Glutamatergic neuron (in vitro differentiated cells): ENCODE measurements at regions not wholly inside any gene's neighbourhood (a gene's known extent, or its start where the extent isn't known, plus 50 kb on each side); places are given as distances from the start of the nearest gene placed in this dataset.
"Not testable (repeated sequence)": the region's sequence is repeated elsewhere in the genome, so short reads cannot be mapped to it uniquely, and the experiment has no call there.

Source experiments
- DNase-seq: peaks from one replicate; pipeline ENCODE4 v3.0.0; 2022
- H3K27ac Mint-ChIP-seq: one replicate; pipeline ENCODE4 v1.8.0; 2020; ENCODE audit warnings: mild to moderate bottlenecking, mixed read lengths, inconsistent platforms; ENCODE audit not compliant: unreplicated experiment
- H3K27me3 Mint-ChIP-seq: one replicate; pipeline ENCODE4 v1.8.0; 2020; ENCODE audit warnings: mild to moderate bottlenecking, moderate library complexity, mixed read lengths, inconsistent platforms; ENCODE audit not compliant: unreplicated experiment
- H3K36me3 Mint-ChIP-seq: one replicate; pipeline ENCODE4 v1.8.0; 2020; ENCODE audit warnings: mild to moderate bottlenecking, mixed read lengths, inconsistent platforms; ENCODE audit not compliant: unreplicated experiment
- H3K4me1 Mint-ChIP-seq: one replicate; pipeline ENCODE4 v1.8.0; 2020; ENCODE audit warnings: mild to moderate bottlenecking, low read depth, mixed read lengths, inconsistent platforms; ENCODE audit not compliant: unreplicated experiment
- H3K4me3 Mint-ChIP-seq: one replicate; pipeline ENCODE4 v1.8.0; 2020; ENCODE audit warnings: mild to moderate bottlenecking, mixed read lengths, inconsistent platforms; ENCODE audit not compliant: unreplicated experiment
- H3K9me3 Mint-ChIP-seq: one replicate; pipeline ENCODE4 v1.8.0; 2020; ENCODE audit warnings: mild to moderate bottlenecking, moderate library complexity, mixed read lengths, inconsistent platforms; ENCODE audit not compliant: unreplicated experiment
- TF ChIP-seq, protein P1 (sequence below): fragments of 200-600 bp; sonication (generic); IDR thresholded peaks from one replicate; pipeline ENCODE4 v1.5.0; 2021; ENCODE audit not compliant: partially characterized antibody, unreplicated experiment

DNA sequence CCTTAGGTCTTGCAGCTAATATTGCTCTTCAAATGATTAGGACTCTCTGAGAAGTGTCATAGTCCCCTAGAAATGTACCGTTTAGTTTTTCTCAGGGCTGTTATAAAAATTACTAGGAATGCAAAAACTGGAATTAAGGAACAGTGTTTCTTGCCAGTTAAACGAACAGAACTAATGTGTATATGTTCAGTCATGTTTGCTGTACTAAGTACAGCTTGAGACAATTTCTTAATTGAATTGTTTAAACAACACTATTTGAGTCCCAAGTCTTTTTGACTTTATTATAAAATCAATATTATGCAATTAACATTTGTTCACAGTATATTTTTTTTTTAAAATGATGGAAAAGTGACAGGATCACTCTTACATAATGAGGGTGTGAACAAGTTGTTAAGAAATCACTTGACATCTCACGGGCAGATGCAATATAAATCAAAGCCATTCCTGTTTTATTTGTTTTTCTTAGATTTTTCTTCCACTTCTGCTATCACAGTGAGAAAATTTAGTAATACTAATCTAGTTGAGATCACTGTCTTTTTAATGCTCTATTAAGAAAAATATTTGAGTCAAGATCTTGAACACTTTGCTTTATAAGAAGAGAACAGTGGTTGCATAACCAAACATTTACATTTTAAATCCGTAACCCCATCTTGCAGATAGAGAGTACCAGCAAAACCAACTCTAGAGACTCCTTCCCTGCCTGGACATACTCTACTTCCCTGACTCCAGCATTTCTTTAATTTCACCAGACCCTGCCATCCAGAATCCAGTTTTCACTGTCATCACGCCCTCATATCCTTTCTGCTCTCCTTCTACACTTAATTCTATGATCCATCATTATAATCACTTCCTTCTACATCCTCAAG lies 140.7 kb upstream of the KITLG start:
- DNase-seq: no peak
- no peaks in the 10 kb centered on the region for H3K36me3 Mint-ChIP-seq
- H3K9me3 Mint-ChIP-seq: no peaks in the 10 kb centered on the region
- peaks cover 2% of the 10 kb centered on the region for H3K27me3 Mint-ChIP-seq
- no peak overlapping the region for H3K4me3 Mint-ChIP-seq
- peaks cover 4% of the 10 kb centered on the region for H3K4me1 Mint-ChIP-seq
- H3K27ac Mint-ChIP-seq: no peak overlapping the region
- TF ChIP-seq, protein P1, sequence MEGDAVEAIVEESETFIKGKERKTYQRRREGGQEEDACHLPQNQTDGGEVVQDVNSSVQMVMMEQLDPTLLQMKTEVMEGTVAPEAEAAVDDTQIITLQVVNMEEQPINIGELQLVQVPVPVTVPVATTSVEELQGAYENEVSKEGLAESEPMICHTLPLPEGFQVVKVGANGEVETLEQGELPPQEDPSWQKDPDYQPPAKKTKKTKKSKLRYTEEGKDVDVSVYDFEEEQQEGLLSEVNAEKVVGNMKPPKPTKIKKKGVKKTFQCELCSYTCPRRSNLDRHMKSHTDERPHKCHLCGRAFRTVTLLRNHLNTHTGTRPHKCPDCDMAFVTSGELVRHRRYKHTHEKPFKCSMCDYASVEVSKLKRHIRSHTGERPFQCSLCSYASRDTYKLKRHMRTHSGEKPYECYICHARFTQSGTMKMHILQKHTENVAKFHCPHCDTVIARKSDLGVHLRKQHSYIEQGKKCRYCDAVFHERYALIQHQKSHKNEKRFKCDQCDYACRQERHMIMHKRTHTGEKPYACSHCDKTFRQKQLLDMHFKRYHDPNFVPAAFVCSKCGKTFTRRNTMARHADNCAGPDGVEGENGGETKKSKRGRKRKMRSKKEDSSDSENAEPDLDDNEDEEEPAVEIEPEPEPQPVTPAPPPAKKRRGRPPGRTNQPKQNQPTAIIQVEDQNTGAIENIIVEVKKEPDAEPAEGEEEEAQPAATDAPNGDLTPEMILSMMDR: no peak

GRCh38 chr12:88720231-88720630 lies 140.0 kb upstream of the KITLG start:
- Mint-ChIP-seq H3K4me3 (no peak overlapping the region), H3K27ac (no peak overlapping the region)

DNA sequence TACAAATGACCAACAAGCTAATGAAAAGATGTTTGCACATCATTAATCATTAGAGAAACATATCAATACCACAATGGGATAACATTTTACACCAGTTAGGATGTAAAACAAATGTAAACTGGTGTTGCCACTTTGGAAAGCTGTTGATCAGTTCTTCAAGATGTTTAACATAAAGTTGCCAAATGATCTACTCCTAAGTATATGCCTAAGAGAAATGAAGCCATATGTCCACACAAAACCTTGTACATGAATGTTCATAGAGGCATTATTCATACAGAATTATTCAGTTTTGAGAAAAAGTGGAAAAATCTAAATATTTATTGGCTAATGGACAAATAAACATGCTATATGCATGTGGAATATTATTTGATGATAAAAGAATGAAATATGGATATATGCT lies 136.9 kb upstream of the KITLG start:
- Mint-ChIP-seq H3K4me3 (no peak overlapping the region), H3K4me1 (peaks cover 4% of the 10 kb centered on the region), H3K36me3 (no peaks in the 10 kb centered on the region), H3K9me3 (no peaks in the 10 kb centered on the region), H3K27me3 (peaks cover 2% of the 10 kb centered on the region), H3K27ac (no peak overlapping the region)
- TF ChIP-seq, protein P1: no peak
- no peak for DNase-seq

More at GRCh38 chr12:88720231-88720630, 140.0 kb upstream of the KITLG start:
- no peaks in the 10 kb centered on the region for H3K36me3 Mint-ChIP-seq
- H3K27me3 Mint-ChIP-seq: peaks cover 2% of the 10 kb centered on the region
- TF ChIP-seq, protein P1: no peak
- H3K9me3 Mint-ChIP-seq: no peaks in the 10 kb centered on the region
- no peak for DNase-seq
- peaks cover 4% of the 10 kb centered on the region for H3K4me1 Mint-ChIP-seq

DNA sequence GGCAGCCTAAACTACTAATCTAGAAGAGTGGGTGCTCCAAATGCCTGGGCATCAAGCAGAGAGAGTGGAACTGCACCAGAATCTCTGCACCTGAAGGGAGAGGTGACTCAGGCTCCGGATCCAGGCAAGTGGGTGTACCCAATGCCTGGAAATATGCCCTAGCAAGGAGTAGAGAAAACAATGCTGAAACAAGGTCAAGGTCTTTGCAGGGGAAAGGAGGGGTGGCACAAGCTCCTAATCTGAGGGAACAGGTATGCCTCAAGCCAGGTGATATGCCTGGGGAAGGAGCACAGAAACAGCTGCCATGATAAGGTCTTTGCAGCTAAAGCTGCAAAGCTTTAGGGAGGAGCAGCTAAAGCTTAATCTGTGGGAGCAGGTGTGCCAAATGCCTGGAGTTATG lies 136.0 kb upstream of the KITLG start:
- H3K4me3 Mint-ChIP-seq: no peak overlapping the region
- TF ChIP-seq, protein P1: no peak
- H3K4me1 Mint-ChIP-seq: peaks cover 4% of the 10 kb centered on the region
- H3K9me3 Mint-ChIP-seq: no peaks in the 10 kb centered on the region
- no peak overlapping the region for H3K27ac Mint-ChIP-seq
- H3K36me3 Mint-ChIP-seq: no peaks in the 10 kb centered on the region
- H3K27me3 Mint-ChIP-seq: peaks cover 4% of the 10 kb centered on the region
- no peak for DNase-seq

GRCh38 chr12:88715673-88716072 lies 135.4 kb upstream of the KITLG start:
- H3K9me3 Mint-ChIP-seq: no peaks in the 10 kb centered on the region
- H3K27me3 Mint-ChIP-seq: peaks cover 4% of the 10 kb centered on the region
- no peak for DNase-seq

GRCh38 chr12:88714263-88714882 lies 134.1 kb upstream of the KITLG start:
- not testable (repeated sequence) for H3K9me3 Mint-ChIP-seq, DNase-seq, H3K27ac Mint-ChIP-seq, H3K36me3 Mint-ChIP-seq, H3K27me3 Mint-ChIP-seq, H3K4me1 Mint-ChIP-seq, H3K4me3 Mint-ChIP-seq

More at GRCh38 chr12:88715673-88716072, 135.4 kb upstream of the KITLG start:
- peaks cover 4% of the 10 kb centered on the region for H3K4me1 Mint-ChIP-seq
- TF ChIP-seq, protein P1: no peak
- no peak overlapping the region for H3K4me3 Mint-ChIP-seq
- no peak overlapping the region for H3K27ac Mint-ChIP-seq
- no peaks in the 10 kb centered on the region for H3K36me3 Mint-ChIP-seq
